H1 (cell line): ENCODE measurements at regions not wholly inside any gene's neighbourhood (a gene's known extent, or its start where the extent isn't known, plus 50 kb on each side); places are given as distances from the start of the nearest gene placed in this dataset.

ENCODE experiments used
- CTCF ChIA-PET: fragments of 300-600 bp; sonication (Branson Sonifier 250); formaldehyde crosslinking; loops from one replicate; lab custom pipeline; 2021; ENCODE audit not compliant: partially characterized antibody; lab: Charles Lee
- POLR2A ChIA-PET: fragments of 300-600 bp; sonication (Branson Sonifier 250); formaldehyde crosslinking; loops from one replicate; lab custom pipeline; 2021; ENCODE audit warnings: inconsistent platforms; ENCODE audit not compliant: partially characterized antibody; lab: Charles Lee
- DNase-seq, 2 experiments: peaks; one replicate each; pipeline versions ENCODE4 v3.0.0 to v3.0.0-alpha.2; 2010 to 2022; ENCODE audit warnings: low spot score in 2 of 2, low read depth in 1 of 2, mixed read lengths in 1 of 2
- FAIRE-seq: peaks from 2 replicates; lab custom pipeline; 2011; peaks lifted over from hg19 to GRCh38; lab: Jason Lieb, UNC
- H2AFZ ChIP-seq: 2 replicates; pipeline ENCODE4 v1.8.1; 2012; ENCODE audit warnings: low read length, inconsistent platforms
- H2AK5ac ChIP-seq: 2 replicates; pipeline ENCODE4 v1.6.1; 2013; ENCODE audit warnings: low read depth, low read length
- H2BK120ac ChIP-seq: replicated peaks from 2 replicates; pipeline ENCODE3; 2013; ENCODE audit warnings: low read depth, low read length, inconsistent platforms
- H2BK12ac ChIP-seq: 2 replicates; pipeline ENCODE4 v1.6.1; 2013; ENCODE audit warnings: low read depth, low read length
- H2BK15ac ChIP-seq: 2 replicates; pipeline ENCODE4 v1.6.1; 2013; ENCODE audit warnings: low read length
- H2BK20ac ChIP-seq: 2 replicates; pipeline ENCODE4 v1.6.1; 2013; ENCODE audit warnings: low read length
- H2BK5ac ChIP-seq: 2 replicates; pipeline ENCODE4 v1.6.1; 2013; ENCODE audit warnings: low read depth, low read length
- H3K14ac ChIP-seq: 2 replicates; pipeline ENCODE4 v1.6.1; 2013; ENCODE audit warnings: inconsistent platforms; ENCODE audit not compliant: insufficient read length
- H3K18ac ChIP-seq: 2 replicates; pipeline ENCODE4 v1.6.1; 2013; ENCODE audit warnings: low read length; ENCODE audit errors: extremely low read depth
- H3K23ac ChIP-seq: 2 replicates; pipeline ENCODE4 v1.6.1; 2013; ENCODE audit warnings: inconsistent platforms; ENCODE audit not compliant: insufficient read length
- H3K23me2 ChIP-seq: 2 replicates; pipeline ENCODE4 v1.6.1; 2013; ENCODE audit warnings: low read depth, low read length
- H3K27ac ChIP-seq: 2 replicates; pipeline ENCODE4 v1.6.1; 2011; ENCODE audit warnings: low read depth, low read length, inconsistent platforms
- H3K27me3 ChIP-seq, 4 experiments: replicated peaks in 1 of 4; 1 replicate in 1 of 4; 2 replicates in 3 of 4; pipeline versions ENCODE4 v1.6.1 to v1.8.1; 2011 to 2013; ENCODE audit warnings: low read length in 3 of 4, mild to moderate bottlenecking in 3 of 4, inconsistent platforms in 2 of 4, mixed read lengths in 2 of 4, moderate library complexity in 1 of 4; ENCODE audit not compliant: control insufficient read depth in 3 of 4, insufficient read depth in 3 of 4; ENCODE audit errors: extremely low read depth in 1 of 4
- H3K36me3 ChIP-seq, 4 experiments: 2 replicates each; pipeline versions ENCODE4 v1.6.1 to v1.8.1; 2011 to 2013; ENCODE audit warnings: mild to moderate bottlenecking in 4 of 4, low read length in 3 of 4, moderate library complexity in 2 of 4, control low read depth in 1 of 4, inconsistent platforms in 1 of 4; ENCODE audit not compliant: insufficient read depth in 4 of 4, control insufficient read depth in 2 of 4
- H3K4ac ChIP-seq: replicated peaks from 2 replicates; pipeline ENCODE3; 2013; ENCODE audit warnings: low read length, low read depth, mixed read lengths, inconsistent platforms; ENCODE audit not compliant: insufficient read length
- H3K4me1 ChIP-seq, 4 experiments: replicated peaks in 1 of 4; 1 replicate in 1 of 4; 2 replicates in 3 of 4; pipeline versions ENCODE4 v1.6.1 to v1.8.1; 2011 to 2013; ENCODE audit warnings: low read length in 3 of 4, inconsistent platforms in 2 of 4, mixed read lengths in 1 of 4; ENCODE audit not compliant: insufficient read depth in 4 of 4, control insufficient read depth in 3 of 4
- H3K4me2 ChIP-seq, 2 experiments: 2 replicates each; pipeline versions ENCODE4 v1.6.1 to v1.8.1; 2011 to 2013; ENCODE audit warnings: low read depth in 2 of 2, low read length in 2 of 2, control low read depth in 1 of 2, inconsistent platforms in 1 of 2, mild to moderate bottlenecking in 1 of 2; ENCODE audit not compliant: insufficient read depth in 1 of 2
- H3K4me3 ChIP-seq, 4 experiments: fragments of 200-600, 300-600 bp in 1 of 4; sonication (generic), shearing (Covaris generic), sonication (Bioruptor Twin) in 1 of 4; 2 replicates each; pipeline versions ENCODE4 v1.5.1 to v1.8.1; 2011 to 2016; ENCODE audit warnings: low read length in 4 of 4, low read depth in 3 of 4, control low read depth in 2 of 4, inconsistent platforms in 2 of 4, mild to moderate bottlenecking in 2 of 4, mixed read lengths in 1 of 4, moderate library complexity in 1 of 4; ENCODE audit not compliant: insufficient read depth in 2 of 4; ENCODE audit errors: extremely low read depth in 1 of 4
- H3K56ac ChIP-seq: replicated peaks from 2 replicates; pipeline ENCODE3; 2013; ENCODE audit warnings: low read depth, mild to moderate bottlenecking, mixed read lengths, low read length, inconsistent platforms; ENCODE audit not compliant: insufficient read length
- H3K79me1 ChIP-seq: 2 replicates; pipeline ENCODE4 v1.6.1; 2013; ENCODE audit warnings: low read depth, low read length, control low read depth
- H3K79me2 ChIP-seq, 2 experiments: 2 replicates each; pipeline versions ENCODE4 v1.6.1 to v1.8.1; 2012 to 2013; ENCODE audit warnings: low read length in 2 of 2, mild to moderate bottlenecking in 2 of 2, inconsistent platforms in 1 of 2; ENCODE audit not compliant: insufficient read depth in 2 of 2, control insufficient read depth in 1 of 2
- H3K9ac ChIP-seq, 4 experiments: replicated peaks in 1 of 4; 1 replicate in 1 of 4; 2 replicates in 3 of 4; pipeline versions ENCODE4 v1.6.1 to v1.8.1; 2011 to 2013; ENCODE audit warnings: low read depth in 3 of 4, low read length in 3 of 4, control low read depth in 2 of 4, mild to moderate bottlenecking in 2 of 4, moderate library complexity in 2 of 4, inconsistent platforms in 1 of 4; ENCODE audit errors: extremely low read depth in 1 of 4
- H3K9me3 ChIP-seq, 2 experiments: 2 replicates each; pipeline versions ENCODE4 v1.6.1 to v1.8.1; 2012 to 2013; ENCODE audit warnings: mild to moderate bottlenecking in 2 of 2, moderate library complexity in 2 of 2, control low read depth in 1 of 2, inconsistent platforms in 1 of 2, low read depth in 1 of 2, low read length in 1 of 2, mixed read lengths in 1 of 2; ENCODE audit not compliant: insufficient read depth in 2 of 2
- H4K20me1 ChIP-seq, 2 experiments: replicated peaks in 1 of 2; 2 replicates each; pipeline versions ENCODE3 to v1.8.1; 2011 to 2013; ENCODE audit warnings: inconsistent platforms in 2 of 2, low read length in 2 of 2, mild to moderate bottlenecking in 1 of 2; ENCODE audit not compliant: insufficient read depth in 2 of 2, control insufficient read depth in 1 of 2
- H4K5ac ChIP-seq: 2 replicates; pipeline ENCODE4 v1.6.1; 2013; ENCODE audit warnings: low read length, low read depth, mixed read lengths, inconsistent platforms; ENCODE audit not compliant: insufficient read length
- H4K8ac ChIP-seq: 2 replicates; pipeline ENCODE4 v1.8.0; 2013; ENCODE audit warnings: mild to moderate bottlenecking, moderate library complexity, low read length, inconsistent platforms; ENCODE audit not compliant: insufficient read depth; ENCODE audit errors: extremely low read depth
- H4K91ac ChIP-seq: replicated peaks from 2 replicates; pipeline ENCODE3; 2013; ENCODE audit warnings: low read length, mixed read lengths, inconsistent platforms; ENCODE audit not compliant: insufficient read length
- GABPA ChIP-seq: IDR thresholded peaks from 2 replicates; pipeline ENCODE4 v1.6.1; 2011; ENCODE audit warnings: mild to moderate bottlenecking, low read length, moderate library complexity, borderline replicate concordance; ENCODE audit not compliant: insufficient read depth
- HDAC6 ChIP-seq: IDR thresholded peaks from one replicate; pipeline ENCODE4 v1.7.1; 2012; ENCODE audit warnings: low read depth, mild to moderate bottlenecking, inconsistent platforms, low read length, moderate library complexity
- SIX5 ChIP-seq: IDR thresholded peaks from 2 replicates; pipeline ENCODE4 v1.6.1; 2011; ENCODE audit warnings: mild to moderate bottlenecking, low read depth, low read length
- SP4 ChIP-seq: IDR thresholded peaks from 2 replicates; pipeline ENCODE4 v1.6.1; 2012; ENCODE audit warnings: low read length, inconsistent platforms
- TBP ChIP-seq: IDR thresholded peaks from 2 replicates; pipeline ENCODE4 v1.6.1; 2011; ENCODE audit warnings: low read depth, low read length, improper control_type of control experiment
- USF2 ChIP-seq: IDR thresholded peaks from 2 replicates; pipeline ENCODE4 v1.6.1; 2011; ENCODE audit warnings: low read length, improper control_type of control experiment
- WGBS, 2 experiments: shearing (Covaris generic) in 1 of 2; methylation state at CpG; one replicate each; pipeline versions ENCODE4 v1.1.6 to v1.1.7; 2013 to 2015; ENCODE audit warnings: low lambda C conversion rate in 2 of 2, mixed read lengths in 2 of 2, inconsistent platforms in 1 of 2, low coverage in 1 of 2, missing lambda C conversion rate in 1 of 2; ENCODE audit not compliant: insufficient replicate concordance in 2 of 2, insufficient coverage in 1 of 2, insufficient read length in 1 of 2; ENCODE audit errors: extremely low coverage in 1 of 2, missing lambda C conversion rate in 1 of 2; 5-methylcytosine and 5-hydroxymethylcytosine counted together

GRCh38 chr16:17566075-17566474 lies 95.3 kb upstream of the XYLT1 start:
- Histone ChIP-seq H2AFZ (no peak overlapping the region), H2BK20ac (no peak overlapping the region), H3K27me3 (no peaks in the 10 kb centered on the region), H2BK15ac (no peak overlapping the region), H3K56ac (no peak overlapping the region), H4K5ac (no peak overlapping the region), H3K4me2 (no peak overlapping the region), H3K14ac (no peak overlapping the region), H3K79me2 (no peaks in the 10 kb centered on the region), H3K18ac (no peak overlapping the region), H2AK5ac (no peak overlapping the region), H3K23me2 (no peaks in the 10 kb centered on the region), H3K9ac (no peak overlapping the region), H3K23ac (no peak overlapping the region), H3K27ac (no peak overlapping the region), H4K91ac (no peak overlapping the region), H2BK5ac (no peak overlapping the region), H3K9me3 (peaks cover 0 to 3% of the 10 kb centered on the region in 2 experiments; a peak in 1 of 4 replicates), H2BK120ac (no peak overlapping the region), H4K8ac (no peak overlapping the region), H3K4ac (no peak overlapping the region), H2BK12ac (no peak overlapping the region), H3K4me1 (no peaks in the 10 kb centered on the region), H4K20me1 (no peaks in the 10 kb centered on the region), H3K4me3 (no peak overlapping the region), H3K79me1 (no peaks in the 10 kb centered on the region), H3K36me3 (no peaks in the 10 kb centered on the region)
- WGBS, 2 experiments = 55% methylated on average over 1 of the region's 1 CpG; no CpG with 5 or more reads in 1 of the 2 experiments
- DNase-seq = no peak
- ChIA-PET POLR2A (no interaction called here), CTCF (interaction anchor here (1.1 to 2.0 kb wide), 2 partner anchors 10 to 13 kb away, joined by 3 to 6 read pairs; no protein-coding TSS in a partner anchor)
- TF ChIP-seq TBP = no peak
- TF ChIP-seq GABPA = no peak
- no peak for TF ChIP-seq USF2
- TF ChIP-seq SP4 = no peak
- no peak for TF ChIP-seq SIX5
- TF ChIP-seq HDAC6 = no peak
- TF ChIP-seq, all 59 proteins: peak for 0
- FAIRE-seq = no peak
